LNCaP clone FGC (cell line): ENCODE measurements at regions not wholly inside any gene's neighbourhood (a gene's known extent, or its start where the extent isn't known, plus 50 kb on each side); places are given as distances from the start of the nearest gene placed in this dataset.

ENCODE experiments used
- DNase-seq: peaks from one replicate; pipeline ENCODE4 v3.0.0-alpha.2; 2011; ENCODE audit warnings: low read depth
- H3K4me3 ChIP-seq: 2 replicates; pipeline ENCODE4 v1.5.1; 2011; ENCODE audit warnings: mild to moderate bottlenecking, low read depth, low read length, control low read depth
- TF ChIP-seq, protein P1 (sequence below): IDR thresholded peaks from 2 replicates; pipeline ENCODE4 v1.5.1; 2012; ENCODE audit warnings: mild to moderate bottlenecking; ENCODE audit not compliant: control insufficient read depth, insufficient read depth; ENCODE audit errors: extremely low read depth

DNA sequence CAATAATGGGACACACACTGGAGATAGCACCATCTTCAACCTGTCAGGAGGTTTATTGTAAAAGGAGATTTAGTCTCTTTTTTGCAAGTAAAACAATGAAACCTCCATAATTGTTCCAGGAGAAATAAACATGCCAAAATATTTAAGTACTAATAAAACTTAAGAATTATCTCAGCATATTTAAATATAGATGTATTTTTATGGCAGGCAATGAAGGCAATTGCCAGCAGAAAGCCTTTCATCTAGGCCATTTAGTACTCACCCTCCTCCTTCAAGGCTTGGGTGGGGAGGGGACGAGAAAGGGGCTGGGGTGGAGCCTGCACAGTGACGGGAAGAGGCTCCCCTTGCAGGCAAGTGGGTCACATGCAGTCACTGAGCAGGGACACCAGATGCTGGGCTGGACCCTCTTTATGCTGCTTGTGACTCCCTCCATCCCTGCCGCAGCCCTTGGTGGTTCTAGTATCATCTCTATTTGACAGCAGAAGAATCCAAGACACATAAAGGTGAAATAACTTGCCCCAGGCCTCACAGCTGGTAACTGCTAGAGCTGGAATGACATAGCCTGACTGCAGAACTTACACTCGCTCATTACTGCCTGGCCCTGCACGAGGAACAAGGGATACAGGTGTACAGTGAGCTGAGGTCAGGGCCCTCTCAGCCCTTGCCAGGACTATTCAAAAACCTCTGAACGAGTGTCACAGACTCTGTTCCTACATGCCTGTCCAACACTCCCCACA lies 449.5 kb upstream of the ZMIZ1 start:
- no peak for DNase-seq
- H3K4me3 ChIP-seq: no peak overlapping the region
- TF ChIP-seq, protein P1, sequence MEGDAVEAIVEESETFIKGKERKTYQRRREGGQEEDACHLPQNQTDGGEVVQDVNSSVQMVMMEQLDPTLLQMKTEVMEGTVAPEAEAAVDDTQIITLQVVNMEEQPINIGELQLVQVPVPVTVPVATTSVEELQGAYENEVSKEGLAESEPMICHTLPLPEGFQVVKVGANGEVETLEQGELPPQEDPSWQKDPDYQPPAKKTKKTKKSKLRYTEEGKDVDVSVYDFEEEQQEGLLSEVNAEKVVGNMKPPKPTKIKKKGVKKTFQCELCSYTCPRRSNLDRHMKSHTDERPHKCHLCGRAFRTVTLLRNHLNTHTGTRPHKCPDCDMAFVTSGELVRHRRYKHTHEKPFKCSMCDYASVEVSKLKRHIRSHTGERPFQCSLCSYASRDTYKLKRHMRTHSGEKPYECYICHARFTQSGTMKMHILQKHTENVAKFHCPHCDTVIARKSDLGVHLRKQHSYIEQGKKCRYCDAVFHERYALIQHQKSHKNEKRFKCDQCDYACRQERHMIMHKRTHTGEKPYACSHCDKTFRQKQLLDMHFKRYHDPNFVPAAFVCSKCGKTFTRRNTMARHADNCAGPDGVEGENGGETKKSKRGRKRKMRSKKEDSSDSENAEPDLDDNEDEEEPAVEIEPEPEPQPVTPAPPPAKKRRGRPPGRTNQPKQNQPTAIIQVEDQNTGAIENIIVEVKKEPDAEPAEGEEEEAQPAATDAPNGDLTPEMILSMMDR: no peak

DNA sequence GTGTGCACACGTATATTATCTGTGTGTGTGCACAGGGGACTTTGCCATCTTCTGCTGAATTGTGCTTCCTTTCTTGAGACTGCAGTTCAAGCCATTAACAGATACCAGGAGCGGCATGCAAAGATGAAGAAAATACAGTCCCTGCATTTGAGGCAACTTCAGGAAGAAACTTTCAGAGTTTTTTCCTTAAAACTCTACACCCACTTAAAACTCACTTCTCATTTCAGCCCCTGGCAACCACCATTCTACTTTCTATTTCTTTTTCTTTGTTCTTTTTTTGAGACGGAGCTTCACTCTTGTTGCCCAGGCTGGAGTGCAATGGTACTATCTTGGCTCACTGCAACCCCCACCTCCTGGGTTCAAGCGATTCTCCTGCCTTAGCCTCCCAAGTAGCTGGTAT lies 448.9 kb upstream of the ZMIZ1 start:
- TF ChIP-seq, protein P1: no peak
- H3K4me3 ChIP-seq: no peak overlapping the region
- no peak for DNase-seq

DNA sequence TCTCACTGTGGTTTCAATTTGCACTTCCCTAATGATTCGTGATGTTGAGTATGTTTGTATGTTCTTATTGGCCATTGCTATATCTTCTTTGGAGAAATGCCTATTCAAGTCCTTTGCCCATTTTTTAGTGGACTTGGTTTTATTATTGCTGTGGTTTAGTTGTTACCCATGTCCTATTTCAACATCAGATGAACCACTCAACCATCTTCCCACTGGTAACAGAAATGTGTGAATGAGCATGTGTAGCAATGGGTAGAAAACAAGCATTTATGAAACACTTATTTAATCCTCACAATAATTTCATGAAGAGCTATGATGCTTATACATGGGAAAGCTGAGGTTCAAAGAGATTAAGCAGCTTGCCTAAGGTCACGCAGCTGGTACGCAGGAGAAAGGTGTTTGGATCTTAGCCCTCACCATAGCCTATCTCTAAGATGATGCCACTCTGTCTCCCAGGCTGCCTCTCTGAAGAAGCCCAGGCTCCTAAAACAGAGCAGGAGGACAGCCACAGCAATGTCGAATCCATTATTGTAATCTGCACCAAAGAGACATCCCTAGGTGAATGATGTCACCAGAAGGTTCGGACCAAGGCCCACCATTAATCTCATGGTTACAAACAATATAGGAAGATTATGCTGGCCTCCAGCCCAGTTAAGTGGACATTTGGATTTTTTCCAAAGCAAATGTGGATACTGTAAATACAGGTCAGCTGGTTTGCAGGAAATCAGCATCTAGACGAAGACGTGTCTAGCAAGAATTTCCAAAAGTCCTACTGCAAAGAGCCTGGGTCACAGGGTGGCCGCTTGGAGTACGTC lies 447.6 kb upstream of the ZMIZ1 start:
- TF ChIP-seq, protein P1: no peak
- no peak overlapping the region for H3K4me3 ChIP-seq
- DNase-seq: peak; percentile 67

DNA sequence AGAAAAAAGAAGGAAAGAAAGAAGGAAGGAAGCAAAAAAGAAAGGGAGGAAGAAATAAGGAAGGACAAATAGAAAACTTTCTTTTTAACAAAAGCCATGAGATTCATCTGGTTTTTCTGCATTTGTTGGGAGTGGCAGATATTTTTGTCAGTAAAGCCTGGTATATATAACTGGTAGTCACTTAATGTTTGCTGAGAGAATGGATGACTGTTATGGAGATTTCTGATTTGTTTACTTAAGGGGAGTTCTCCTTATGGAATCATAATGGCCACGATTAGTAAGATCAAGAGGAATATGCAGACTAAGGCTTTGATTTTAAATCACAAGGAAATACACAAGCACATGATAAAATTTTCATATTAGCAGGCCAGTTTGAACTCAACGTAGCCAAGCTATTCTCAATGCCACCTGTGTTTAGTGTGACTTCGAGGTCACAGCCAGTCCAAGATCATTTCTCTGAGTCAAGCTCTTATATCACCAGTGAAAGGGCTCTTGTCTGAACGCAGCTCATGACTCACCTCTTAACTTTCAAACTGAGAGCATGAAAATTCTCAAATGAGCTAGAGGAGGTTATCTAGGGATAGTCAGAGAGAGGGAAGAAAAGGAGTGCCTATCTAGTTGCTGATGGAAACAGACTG lies 445.1 kb upstream of the ZMIZ1 start:
- no peak overlapping the region for H3K4me3 ChIP-seq
- TF ChIP-seq, protein P1: no peak
- no peak for DNase-seq

DNA sequence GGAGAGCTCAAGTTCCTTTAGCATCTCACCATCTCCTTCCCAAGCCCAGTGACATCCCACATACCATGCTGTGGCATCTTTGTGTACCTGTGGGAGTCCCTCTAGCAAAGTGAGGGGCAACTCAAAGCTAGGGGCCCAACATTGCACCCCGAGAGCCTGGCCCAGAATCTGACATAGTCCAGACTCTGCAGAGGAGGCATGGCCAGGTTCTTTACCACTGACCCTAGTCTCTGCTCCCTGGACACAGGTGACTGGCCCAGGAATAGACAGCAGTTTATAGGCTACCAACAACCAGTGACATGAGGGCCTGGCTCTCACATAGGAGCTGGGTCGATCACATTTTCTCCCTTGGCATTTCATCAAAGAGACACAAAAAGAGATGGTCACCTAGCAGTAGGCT lies 444.0 kb upstream of the ZMIZ1 start:
- TF ChIP-seq, protein P1: no peak
- H3K4me3 ChIP-seq: no peak overlapping the region
- DNase-seq: no peak

DNA sequence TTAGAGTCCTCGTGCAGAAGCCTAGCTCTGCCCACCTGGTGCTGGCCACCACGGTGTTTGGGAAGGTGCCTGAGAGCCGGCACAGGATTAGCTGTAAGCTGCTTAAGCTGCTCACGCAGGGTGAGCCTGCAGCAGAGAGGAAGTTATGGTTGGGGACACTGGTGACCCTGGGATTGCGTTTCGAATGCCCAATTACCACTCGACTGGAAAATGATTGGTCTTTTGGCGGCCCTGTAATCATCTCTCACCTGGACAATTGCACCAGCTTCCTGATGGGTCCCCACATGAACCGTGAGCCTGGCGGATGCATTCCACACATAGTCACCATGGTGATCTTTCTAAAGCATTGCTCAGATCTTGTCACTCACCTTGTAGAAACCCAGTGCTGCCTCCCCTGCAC lies 442.3 kb upstream of the ZMIZ1 start:
- TF ChIP-seq, protein P1: no peak
- DNase-seq: no peak
- H3K4me3 ChIP-seq: no peak overlapping the region
